ENCODE measurements at regions not wholly inside any gene's neighbourhood (a gene's known extent, or its start where the extent isn't known, plus 50 kb on each side); places are given as distances from the start of the nearest gene placed in this dataset.
"Not testable (repeated sequence)": the region's sequence is repeated elsewhere in the genome, so short reads cannot be mapped to it uniquely, and the experiment has no call there.

DNA sequence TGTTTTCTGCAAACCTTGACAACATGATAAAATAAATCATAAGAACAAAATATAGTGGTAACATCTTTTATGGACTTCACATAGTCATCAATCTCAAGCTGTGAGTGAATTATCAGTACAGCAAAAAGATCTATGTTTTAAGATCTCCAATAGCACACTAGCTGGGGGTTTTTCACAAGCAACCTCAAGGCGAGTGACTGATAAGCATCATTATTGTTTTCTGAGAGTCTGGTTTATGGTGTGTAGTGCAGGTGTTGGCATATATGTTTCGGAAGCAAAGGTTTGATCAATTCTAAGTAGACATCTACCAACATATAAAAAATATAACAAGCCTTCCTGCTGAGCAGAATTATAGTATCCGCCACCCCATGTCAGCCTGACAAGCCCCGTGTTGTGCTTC lies 403.8 kb upstream of the MGMT start:
- DNase-seq (ENCODE audit: low read depth, low spot score), result no peak

GRCh38 chr10:129063877-129064276 lies 403.2 kb upstream of the MGMT start:
- no peak for DNase-seq (ENCODE audit: low read depth, low spot score)

DNA sequence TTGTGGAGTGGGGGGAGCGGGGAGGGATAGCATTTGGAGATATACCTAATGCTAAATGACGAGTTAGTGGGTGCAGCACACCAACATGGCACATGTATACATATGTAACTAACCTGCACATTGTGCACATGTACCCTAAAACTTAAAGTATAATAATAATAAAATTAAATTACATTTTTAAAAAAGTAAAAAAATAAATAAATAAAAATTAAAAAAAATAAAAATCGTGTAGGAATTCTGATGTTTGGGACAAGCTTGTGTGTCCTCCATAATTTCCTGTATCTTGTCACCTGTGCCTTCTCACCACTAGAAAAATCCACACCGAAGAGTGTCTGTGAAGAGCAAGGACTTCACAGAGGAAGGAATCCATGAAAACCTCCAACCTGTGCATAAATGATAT lies 400.5 kb upstream of the MGMT start:
- DNase-seq (ENCODE audit: low read depth, low spot score), result not testable (repeated sequence)

DNA sequence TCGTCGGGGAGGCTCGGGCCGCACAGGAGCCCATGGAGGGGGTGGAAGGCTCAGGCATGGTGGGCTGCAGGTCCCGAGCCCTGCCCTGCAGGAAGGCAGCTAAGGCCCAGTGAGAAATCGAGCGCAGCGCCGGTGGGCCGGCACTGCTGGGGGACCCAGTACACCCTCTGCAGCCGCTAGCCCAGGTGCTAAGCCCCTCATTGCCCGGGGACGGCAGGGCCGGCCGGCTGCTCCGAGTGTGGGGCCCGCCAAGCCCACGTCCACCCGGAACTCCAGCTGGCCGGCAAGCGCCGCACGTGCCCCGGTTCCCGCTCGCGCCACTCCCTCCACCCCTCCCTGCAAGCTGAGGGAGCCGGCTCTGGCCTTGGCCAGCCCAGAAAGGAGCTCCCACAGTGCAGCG lies 395.6 kb upstream of the MGMT start:
- DNase-seq (ENCODE audit: low read depth, low spot score), result not testable (repeated sequence)

GRCh38 chr10:129074939-129075338 lies 392.1 kb upstream of the MGMT start:
- no peak for DNase-seq (ENCODE audit: low read depth, low spot score)

DNA sequence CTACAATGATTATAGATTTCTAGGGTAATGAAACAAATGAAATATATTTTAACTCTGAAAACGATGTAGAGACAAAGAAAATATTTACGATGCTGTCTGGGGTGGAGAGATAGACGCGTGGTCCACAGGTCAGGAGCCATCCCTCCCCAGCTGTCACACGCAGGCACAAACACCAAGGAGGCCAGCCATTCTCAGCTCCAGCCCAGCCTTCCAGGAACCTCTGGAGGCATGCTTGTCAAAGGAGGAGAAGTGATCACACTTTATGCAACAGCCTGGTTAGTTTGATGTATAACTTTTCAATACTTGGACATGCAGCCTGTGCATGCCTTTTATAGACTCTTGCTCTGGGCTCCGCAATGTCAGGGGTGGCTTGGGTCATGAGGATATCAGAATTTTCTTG lies 391.5 kb upstream of the MGMT start:
- no peak for DNase-seq (ENCODE audit: low read depth, low spot score)

DNA sequence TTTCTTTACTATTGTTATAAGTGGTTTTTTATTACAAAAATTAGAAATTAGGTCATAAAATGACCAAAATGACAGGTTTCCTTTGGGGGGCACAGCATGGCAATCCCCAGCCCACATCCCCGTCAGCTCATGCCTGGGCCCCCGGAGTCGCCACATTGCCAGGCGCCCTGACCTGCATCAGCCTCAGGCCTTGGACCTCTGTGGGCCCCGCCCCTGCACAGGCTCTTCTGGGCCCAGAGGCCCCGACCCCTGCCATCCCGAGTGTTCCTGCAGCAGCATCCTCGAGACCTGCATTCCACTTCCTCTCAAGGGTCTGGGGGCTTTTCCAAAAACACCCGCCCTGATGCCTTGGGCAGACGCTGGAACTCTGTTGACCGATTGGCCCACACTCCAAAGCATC lies 391.1 kb upstream of the MGMT start:
- DNase-seq (ENCODE audit: low read depth, low spot score), result no peak

GRCh38 chr10:129078346-129078745 lies 388.7 kb upstream of the MGMT start:
- no peak for DNase-seq (ENCODE audit: low read depth, low spot score)

- DNase-seq (ENCODE audit: low read depth, low spot score), result no peak
These were observed 388.3 kb upstream of the MGMT start for GRCh38 chr10:129078746-129079145.

DNA sequence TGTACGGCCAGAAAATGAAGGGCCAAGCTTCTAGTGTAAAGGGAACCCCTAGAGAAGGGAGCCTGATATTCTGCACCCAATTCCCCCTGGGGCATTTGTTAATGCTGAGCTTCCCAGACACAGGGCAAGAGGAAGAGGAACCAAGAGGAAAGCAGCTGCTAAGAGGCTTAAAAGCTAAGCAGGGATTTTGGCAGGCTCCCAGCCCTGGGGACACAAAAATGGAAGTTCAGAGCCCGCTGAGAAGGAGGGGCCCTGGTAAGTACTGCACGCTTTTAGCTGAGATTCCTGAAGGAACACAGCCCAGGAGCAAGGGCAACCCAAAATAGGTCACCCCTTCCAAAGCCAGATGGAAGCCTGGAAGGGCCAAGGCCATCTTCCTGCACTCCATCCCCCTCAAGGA lies 387.3 kb upstream of the MGMT start:
- no peak for DNase-seq (ENCODE audit: low read depth, low spot score)

DNA sequence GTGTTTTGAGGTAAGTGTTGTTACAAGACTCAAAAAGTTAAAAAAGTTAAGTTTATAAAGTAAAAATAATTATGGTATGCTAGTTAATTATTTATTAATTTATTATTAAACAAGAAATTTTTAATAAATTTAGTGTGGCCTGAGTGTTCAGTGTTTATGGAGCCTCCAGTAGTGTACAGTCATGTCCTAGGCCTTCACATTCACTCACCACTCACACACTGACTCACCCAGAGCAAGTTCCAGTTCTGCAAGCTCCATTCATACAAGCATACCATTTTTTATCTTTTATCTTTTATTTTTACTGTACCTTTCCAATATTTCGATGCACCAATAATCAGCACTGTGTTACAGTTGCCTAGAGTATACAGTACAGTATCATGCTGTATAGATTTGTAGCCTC lies 381.2 kb upstream of the MGMT start:
- DNase-seq (ENCODE audit: low read depth, low spot score), result no peak

GRCh38 chr10:129089341-129089740 lies 377.7 kb upstream of the MGMT start:
- DNase-seq (ENCODE audit: low read depth, low spot score), result no peak

DNA sequence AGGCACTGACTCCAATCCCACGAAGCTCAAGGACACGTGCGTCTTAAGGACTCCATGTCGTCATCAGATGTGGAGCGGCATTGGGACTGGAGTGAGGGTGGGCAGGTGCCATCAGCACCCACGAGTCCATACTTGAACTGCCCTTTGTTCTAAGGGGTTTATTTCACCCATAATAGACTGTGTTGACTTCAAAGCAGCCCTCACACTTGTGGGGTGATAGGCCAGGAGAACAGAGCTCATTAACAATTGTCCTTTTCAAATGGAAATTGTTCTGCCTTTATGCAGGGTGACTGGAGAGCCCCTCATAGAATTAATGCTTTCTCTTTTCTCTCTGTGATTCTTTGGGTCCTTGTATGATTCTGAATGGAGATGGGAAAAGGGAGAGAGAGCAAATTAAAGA lies 376.9 kb upstream of the MGMT start:
- no peak for DNase-seq (ENCODE audit: low read depth, low spot score)

- no peak for DNase-seq (ENCODE audit: low read depth, low spot score)
These were observed 376.2 kb upstream of the MGMT start for GRCh38 chr10:129090618-129091366.

- DNase-seq (ENCODE audit: low read depth, low spot score), result no peak
These were observed 373.4 kb upstream of the MGMT start for GRCh38 chr10:129093641-129094040.

DNA sequence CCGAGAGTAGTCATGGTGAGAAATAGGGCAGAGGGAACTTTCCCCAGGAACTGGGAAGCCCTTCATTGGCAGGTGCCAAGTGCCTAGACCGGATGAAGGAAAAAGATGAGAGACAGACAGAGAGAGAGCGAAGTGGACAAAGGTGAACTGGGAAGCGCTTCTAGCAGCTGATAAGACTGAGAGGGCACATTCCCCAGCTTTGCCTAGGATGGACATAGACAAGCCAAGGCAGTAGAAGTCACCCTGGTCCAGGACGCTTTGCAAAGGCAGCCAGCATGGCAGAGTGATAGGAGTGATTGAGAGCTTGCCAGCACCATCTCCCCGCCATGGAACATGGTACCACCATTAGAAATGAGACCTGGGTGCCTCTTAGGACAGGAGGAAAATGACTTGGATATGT lies 372.8 kb upstream of the MGMT start:
- DNase-seq (ENCODE audit: low read depth, low spot score), result no peak

GRCh38 chr10:129094861-129095260 lies 372.2 kb upstream of the MGMT start:
- no peak for DNase-seq (ENCODE audit: low read depth, low spot score)

DNA sequence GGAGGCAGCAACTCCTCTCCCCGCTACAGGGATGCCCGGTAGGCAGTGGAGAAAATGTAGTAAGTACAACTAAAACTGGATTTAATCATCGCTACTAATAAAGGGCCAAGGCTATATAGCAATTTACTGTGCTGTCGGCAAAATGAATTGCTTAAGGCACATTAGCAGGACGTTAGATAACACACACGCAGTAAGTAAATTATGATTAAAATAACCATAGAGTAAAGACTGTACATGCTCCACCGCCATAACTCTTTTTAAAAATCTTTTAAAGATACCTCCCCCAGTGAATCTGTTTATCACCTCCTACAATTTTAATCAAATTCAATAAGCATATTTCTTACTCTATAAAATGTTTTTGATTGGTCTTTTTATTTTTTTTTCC lies 371.4 kb upstream of the MGMT start:
- DNase-seq (ENCODE audit: low read depth, low spot score), result no peak

DNA sequence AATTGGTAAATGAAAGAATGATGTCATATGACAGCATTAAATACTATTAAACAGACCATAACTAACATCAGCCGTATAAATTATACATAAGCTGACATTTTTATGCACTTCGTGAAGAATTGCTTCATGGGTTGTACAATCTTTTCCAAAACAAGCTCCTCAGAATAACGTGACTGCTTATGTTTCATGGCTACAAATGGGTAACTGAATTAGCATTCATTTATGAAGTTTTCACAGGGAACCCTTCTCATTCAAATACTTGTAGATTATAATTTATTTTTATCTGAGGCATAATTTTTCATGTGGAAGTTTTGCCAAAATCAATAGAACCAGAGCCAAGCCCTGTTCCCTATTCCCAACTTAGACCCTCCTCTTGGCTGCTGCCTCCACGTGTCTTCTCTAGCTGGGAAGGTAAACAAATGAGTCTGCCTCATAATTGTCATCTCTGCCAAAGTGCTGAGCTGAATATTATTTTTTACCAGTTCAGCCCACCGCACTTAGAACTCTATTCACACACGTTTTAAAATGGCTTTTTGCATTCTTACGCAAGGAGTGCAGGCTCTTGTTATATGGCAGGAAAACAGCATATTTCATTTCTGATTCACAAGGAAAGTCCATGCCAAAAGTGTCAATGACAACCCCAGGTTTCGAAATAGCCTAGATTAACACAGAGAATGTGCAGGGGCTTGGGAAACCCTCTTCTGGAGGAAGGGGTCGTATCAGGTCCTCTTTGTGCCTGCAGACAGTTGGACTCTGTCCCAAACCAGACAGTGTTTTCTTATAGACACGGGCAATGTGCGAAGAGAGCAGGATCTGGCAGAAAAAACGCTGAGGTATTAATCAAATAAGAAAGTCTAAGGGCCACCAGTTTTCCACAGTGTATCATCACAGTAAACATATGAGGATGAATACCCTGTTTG lies 370.7 kb upstream of the MGMT start:
- DNase-seq (ENCODE audit: low read depth, low spot score), result peak; percentile 41

GRCh38 chr10:129097776-129098330 lies 369.2 kb upstream of the MGMT start:
- no peak for DNase-seq (ENCODE audit: low read depth, low spot score)

- DNase-seq (ENCODE audit: low read depth, low spot score), result no peak
These were observed 368.5 kb upstream of the MGMT start for GRCh38 chr10:129098517-129098916.

DNA sequence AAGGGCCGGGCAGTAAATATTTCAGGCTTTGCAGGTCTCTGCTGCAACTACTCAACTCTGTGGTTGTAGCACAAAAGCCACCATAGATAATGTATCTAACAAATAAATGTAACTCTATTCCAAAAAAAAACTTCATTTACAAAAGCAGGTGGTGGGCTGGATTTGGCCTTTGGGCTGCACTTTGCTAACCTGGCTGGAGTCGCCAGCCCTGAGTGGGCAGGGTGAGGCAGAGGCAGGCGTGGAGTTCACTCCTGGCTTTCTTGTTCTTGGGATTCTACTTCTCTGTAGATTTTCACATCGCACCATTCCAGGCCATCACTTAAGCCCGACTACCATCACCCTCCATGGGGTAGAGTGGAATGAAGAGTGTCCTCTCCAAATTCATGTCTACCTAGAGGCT lies 367.6 kb upstream of the MGMT start:
- DNase-seq (ENCODE audit: low read depth, low spot score), result no peak

GRCh38 chr10:129099992-129100391 lies 367.0 kb upstream of the MGMT start:
- no peak for DNase-seq (ENCODE audit: low read depth, low spot score)
